ENCODE measurements at regions not wholly inside any gene's neighbourhood (a gene's known extent, or its start where the extent isn't known, plus 50 kb on each side); places are given as distances from the start of the nearest gene placed in this dataset.

GRCh38 chr6:119445666-119446065, 96.1 kb upstream of the MAN1A1 start:
- TF ChIP-seq CTCF (IDR thresholded peaks at IDR 0.05): no peak
- no peak for TF ChIP-seq POLR2A (IDR thresholded peaks at IDR 0.05)
- TF ChIP-seq EP300 (IDR thresholded peaks at IDR 0.05): no peak
- TF ChIP-seq POLR2AphosphoS5 (IDR thresholded peaks at IDR 0.05): no peak

Data from sigmoid colon (tissue), 4 donors.